CD4-positive, alpha-beta T cell treated with Interleukin-17A for 4 hours (primary cell): ENCODE measurements at regions not wholly inside any gene's neighbourhood (a gene's known extent, or its start where the extent isn't known, plus 50 kb on each side); places are given as distances from the start of the nearest gene placed in this dataset.
"Not testable (repeated sequence)": the region's sequence is repeated elsewhere in the genome, so short reads cannot be mapped to it uniquely, and the experiment has no call there.

Source experiments
- DNase-seq: peaks from one replicate; pipeline ENCODE4 v3.0.0-alpha.2; 2020; ENCODE audit warnings: mixed read lengths

DNA sequence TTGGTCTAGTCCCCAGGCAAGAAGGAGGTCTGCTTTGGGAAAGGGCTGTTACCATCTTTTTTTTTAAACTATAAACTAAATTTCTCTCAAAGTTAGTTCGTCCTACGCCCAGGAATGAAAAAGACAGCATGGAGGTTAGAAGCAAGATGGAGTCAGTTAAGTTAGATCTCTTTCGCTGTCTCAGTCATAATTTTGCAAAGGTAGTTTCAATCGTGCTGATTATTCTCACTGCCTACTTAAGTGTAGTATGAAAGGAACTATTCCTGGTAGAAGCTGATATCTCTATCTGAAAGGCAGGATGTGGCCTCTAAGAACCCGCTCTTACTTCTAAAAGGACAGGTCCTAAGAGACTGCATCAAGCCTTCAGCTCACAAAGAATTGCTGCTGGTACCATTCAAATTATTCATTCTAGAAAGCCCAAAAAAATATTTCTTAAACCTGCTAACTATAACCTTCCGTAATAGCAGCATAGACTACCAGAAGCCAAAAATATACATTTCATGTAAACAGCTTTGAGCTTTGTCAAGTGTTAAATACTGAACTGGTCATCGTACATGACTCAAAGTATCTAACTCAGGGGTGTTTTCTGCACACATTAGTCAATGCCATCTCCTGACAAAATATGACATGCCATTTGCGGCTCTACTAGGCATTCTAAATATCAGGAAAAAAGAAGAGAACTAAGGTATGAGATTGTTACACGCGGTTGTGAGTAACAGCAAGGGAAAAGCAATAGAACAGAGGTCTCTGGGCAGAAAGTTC is 96.0 kb upstream of the CCDC80 start:
- peak; percentile 25 for DNase-seq

DNA sequence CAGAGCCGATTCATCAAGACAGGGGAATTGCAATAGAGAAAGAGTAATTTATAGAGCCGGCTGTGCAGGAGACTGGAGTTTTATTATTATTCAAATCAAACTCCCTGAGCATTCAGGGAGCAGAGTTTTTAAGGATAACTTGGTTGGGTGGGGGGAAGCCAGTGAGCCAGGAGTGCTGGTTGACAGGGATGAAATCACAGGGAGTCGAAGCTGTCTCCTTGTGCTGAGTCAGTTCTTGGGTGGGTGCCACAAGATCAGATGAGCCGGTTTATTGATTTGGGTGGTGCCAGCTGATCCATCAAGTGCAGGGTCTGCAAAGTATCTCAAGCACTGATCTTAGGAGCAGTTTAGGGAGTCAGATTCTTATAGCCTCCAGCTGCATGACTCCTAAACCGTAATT is 95.4 kb upstream of the CCDC80 start:
- DNase-seq: no peak

DNA sequence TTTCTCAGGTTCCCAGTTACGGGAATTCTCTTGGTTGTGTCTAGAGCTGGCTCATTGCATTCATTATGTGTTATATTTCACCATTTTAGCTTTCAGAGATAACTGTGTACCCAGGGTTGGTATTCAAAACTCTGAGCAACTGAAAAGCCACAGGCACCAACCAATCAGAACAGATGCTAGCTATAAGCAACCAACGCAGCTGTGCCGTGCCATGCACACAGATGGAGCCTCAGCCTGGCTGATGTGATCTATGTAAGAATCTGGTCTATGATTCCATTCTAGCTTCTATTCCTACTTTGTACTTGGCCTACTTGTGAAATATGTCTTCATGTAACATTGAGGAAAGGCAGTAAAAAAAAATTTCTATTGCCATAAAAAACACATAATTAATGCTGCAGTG is 95.0 kb upstream of the CCDC80 start:
- DNase-seq: peak; percentile 17

DNA sequence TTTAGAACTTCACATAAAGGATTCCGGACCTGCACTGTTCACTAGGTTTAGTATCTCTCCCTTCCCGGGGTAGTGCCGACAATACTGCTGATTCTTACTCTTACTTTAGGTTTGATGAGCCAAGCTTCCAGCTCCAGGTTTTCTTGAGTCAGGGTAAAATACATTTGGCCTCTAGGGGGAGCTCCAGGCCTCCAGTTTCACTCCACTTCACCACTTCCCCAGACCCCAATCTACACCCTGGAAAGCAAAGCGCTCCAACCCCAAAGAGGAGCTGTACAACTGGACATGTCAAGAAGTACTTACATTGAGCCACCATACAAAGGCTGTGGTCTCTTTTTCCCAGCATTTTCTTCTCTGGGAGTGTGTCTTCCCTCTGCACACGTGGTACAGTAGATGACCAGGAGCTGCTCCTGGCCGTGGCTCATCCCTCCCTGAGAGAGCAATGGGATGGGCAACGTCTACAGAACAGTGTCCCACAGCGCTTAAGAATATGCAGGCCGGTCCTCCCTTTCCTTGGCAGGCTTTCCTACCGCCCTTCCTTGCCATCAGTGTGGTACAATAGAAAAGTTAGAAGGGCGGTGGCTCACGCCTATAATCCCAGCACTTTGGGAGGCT is 93.9 kb upstream of the CCDC80 start:
- peak; percentile 83 for DNase-seq

DNA sequence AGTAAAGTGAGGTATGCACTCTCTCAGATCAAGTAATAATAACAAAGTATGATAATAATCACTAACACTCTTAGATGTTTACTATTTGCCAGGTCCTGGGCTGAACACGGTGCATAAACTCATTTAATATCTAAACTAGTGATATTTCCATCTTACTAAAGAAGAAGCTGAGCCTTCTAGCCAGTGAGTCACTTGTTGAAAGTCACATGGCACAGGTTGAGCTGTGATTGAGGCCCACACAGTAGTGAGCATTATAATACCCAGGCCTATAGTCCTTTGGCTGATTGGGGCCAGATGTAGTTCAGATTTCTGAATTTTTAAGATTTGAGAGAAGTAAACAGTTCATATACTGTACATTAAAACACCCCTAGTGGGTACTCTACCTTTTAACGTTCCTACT is 93.2 kb upstream of the CCDC80 start:
- no peak for DNase-seq

DNA sequence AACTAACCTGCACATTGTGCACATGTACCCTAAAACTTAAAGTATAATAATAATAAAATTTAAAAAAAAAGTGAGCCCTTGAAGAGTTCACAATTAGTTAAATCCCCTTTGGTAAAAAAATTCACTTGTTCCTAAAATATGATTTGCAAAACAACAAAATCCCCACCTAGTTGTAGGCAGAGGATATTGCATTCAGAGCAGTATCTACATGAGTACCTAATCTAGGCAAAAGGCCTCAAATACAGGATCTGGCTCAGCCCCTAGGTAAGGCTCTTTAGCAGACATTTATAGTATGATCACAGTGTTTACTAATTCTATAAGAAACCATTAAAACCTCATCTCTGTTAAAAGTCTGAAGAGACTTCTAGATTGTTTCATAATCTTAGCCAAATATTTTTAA is 89.3 kb upstream of the CCDC80 start:
- DNase-seq: no peak

DNA sequence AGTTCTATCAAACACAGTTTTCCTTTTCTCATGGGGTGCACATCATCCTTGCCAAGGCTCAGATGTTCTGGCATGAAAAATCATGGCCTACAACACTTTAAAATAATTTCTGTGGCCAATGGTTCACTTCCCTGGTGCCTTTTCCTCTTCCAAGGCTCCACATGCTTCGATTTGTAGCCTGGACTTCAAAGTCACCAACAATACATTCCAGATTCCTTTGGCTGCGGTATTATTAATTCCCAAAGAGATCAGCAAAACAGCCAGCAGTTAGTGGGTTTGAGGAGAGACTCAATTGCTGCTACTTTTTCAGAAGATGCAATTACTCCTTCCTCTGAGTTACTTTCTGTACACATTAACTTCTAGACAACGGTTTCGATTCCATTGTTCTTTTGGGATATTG is 80.3 kb upstream of the CCDC80 start:
- no peak for DNase-seq

DNA sequence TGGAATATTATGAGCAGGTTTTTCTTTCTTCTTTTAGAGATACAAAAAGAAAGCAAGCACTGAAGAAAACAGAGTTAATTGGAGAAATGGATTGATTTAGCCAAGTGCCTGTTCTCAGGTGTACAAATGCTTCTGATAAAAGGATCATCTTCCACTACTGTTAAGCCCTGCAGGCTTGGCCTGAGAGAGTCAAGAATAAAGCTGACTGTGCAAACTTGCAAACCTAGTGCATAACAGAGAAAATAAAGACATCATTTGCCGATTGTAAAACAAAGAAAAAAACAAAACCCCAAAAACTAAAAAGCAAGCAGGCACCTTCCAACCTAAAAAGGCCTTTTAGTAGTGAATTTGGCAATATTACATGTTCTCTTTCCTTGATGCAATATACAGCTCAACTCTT is 78.0 kb upstream of the CCDC80 start:
- DNase-seq: no peak

DNA sequence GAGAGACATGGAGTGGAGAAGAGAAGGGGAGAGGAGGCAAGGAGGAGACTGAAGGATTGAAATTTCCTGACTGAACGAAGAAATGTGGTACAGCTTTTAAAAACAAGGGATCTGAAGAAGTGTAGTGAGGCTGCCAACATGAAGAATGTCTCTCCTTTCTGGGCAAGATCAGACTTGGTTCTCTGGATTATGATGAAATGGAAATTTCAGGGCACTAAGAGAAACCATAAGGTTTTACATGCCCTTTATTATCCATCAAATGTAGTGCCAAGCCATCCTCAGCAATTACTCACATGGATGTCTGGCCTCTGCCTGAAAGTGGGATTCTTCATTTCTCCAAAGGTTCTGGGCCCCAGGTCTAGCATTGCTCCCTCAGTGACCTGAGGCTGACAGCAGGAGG is 77.6 kb upstream of the CCDC80 start:
- DNase-seq: no peak

DNA sequence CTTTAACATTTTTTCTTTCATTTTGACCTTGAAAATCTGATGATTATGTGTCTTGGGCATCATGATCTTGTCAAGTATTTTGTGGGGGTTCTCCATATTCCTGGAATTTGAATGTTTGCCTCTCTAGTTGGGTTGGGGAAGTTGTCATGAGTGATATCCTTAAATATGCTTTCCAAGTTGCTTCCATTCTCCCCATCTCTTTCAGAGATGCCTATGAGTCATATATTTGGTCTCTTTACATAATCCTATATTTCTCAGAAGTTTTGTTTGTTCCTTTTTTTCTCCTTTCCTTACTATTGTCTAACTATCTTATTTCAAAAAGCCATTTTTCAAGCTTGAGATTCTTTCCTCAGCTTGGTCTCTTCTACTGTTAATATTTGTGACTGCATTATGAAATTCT is 69.0 kb upstream of the CCDC80 start:
- no peak for DNase-seq

DNA sequence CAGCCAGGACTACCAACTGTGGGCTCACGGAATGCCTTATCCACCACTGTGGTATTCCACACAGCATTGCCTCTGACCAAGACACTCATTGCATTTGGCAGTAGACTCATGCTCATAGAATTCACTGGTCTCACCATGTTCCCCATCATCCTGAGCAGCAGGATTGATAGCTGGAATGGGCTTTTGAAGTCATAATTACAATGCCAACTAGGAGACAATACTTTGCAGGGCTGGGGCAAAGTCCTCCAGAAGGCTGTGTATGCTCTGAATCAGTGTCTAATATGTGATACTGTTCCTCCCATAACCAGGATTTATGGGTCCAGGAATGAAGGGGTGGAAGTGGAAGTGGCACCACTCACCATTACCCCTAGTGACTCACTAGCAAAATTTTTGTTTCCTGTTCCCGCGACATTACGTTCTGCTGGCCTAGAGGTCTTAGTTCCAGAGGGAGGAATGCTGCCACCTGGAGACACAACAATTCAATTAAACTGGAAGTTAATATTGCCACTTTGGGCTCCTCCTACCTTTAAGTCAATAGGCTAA is 58.6 kb upstream of the CCDC80 start:
- DNase-seq: no peak

DNA sequence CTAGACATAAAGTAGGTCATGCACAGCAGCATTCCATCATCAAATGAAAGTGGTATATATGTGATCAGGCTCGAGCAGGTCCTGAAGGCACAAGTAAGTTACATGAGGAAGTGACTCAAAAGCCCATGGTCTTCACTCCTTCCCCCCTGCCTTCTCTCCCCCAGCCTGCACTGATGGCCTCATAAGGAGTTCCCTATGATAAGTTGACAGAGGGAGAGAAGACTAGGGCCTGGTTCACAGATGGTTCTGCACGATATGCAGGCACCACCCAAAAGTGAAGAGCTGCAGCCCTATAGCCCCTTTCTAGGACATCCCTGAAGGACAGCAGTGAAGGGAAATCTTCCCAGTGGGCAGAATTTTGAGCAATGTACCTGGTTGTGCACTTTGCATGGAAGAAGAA is 57.5 kb upstream of the CCDC80 start:
- DNase-seq: not testable (repeated sequence)

DNA sequence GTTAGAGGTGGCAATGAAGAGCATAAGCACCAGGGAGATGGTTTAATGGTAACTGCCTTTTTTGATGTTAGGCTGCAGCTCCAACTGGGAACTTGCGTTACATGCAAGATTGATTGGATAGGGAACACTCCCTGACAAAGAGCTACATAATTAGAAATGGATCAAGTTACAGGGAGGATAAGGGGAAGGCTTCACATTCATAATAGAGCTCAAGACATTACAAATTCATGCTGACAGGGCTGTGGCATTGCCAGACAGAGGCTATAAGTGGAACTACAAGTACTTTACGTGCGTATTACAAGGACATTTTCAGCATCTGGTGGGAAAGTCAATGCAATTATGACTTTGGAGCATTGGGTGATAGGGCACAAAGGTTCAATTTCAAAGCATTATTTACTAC is 55.3 kb upstream of the CCDC80 start:
- DNase-seq: not testable (repeated sequence)

DNA sequence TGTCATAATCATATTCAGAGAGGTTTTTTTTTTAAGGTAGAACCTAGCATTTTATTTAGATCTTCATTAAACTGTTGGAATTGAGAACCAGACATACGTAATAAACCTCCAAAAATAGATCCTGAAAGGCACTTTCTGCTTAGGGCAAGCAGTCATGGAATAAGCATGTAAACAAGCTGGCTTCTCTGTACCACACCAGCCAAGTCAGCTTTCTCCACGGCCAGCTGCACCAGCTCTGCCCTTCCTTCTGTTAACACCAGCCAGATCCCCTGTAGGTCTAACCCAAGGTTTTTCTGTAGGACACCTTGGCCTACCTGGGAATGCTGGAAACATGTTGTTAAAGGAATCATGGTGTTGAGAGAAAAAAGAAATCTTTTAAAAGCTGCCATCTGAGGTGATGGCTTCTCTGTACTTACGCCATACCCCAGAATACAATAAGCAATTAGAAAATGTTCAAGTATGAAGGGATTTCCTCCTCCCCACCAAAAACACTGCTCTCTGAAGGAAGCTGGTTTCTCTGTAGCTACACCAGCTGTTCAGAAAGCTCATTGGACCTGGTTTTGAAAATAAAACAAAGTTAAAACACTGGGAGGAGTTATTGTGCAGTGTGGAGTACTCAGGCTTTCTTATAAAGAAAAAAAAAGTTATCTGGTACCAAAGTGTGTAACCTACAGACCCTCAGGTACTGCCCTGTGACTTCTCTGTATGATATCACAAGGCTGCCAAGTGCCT is 54.6 kb upstream of the CCDC80 start:
- not testable (repeated sequence) for DNase-seq

DNA sequence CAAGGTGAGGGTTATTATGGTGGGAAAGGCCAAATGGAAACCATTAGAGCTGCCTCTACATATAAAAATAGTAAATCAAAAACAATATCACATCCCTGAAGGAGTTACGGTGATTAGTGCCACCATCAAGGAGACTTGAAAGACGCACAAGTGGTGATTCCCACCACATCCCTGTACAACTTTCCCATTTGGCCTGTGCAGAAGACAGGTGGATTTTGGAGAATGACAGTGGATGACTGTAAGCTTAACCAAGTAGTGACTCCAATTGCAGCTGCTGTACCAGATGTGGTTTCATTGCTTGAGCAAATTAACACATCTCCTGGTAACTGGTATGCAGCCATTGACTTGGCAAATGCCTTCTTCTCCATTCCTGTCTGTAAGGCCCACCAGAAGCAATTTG is 54.0 kb upstream of the CCDC80 start:
- not testable (repeated sequence) for DNase-seq

DNA sequence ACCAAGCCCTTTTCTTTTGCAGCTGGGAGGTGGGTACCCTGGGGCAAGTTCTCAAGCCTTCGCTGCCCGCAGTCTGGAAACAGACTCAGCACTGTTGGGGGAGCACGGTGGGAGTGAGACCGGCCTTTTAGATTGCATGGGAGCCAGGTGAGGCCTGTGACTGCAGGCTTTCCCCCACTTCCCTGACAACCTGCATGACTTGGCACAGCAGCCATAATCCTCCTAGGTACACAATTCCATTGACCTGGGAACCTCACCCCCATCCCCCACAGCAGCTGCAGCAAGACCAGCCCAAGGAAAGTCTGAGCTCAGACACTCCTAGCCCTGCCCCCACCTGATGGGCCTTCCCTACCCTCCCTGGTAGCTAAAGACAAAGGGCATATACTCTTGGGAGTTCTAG is 52.2 kb upstream of the CCDC80 start:
- DNase-seq: no peak
